Esophagus muscularis mucosa (tissue), 4 donors: ENCODE measurements at regions not wholly inside any gene's neighbourhood (a gene's known extent, or its start where the extent isn't known, plus 50 kb on each side); places are given as distances from the start of the nearest gene placed in this dataset.
A peak's percentile ranks its signal among the peaks of the same experiment; 100 is the strongest.

Experiments
- DNase-seq: peaks from one replicate; pipeline ENCODE4 v3.0.0-alpha.2; 2017; ENCODE audit errors: extremely low spot score
- H3K27ac ChIP-seq, 4 donors: fragments of 200-600 bp; sonication (generic); replicated peaks in 1 of 4; 1 replicate in 3 of 4; 2 replicates in 1 of 4; pipeline ENCODE4 v1.5.1; 2016 to 2019; ENCODE audit warnings: mild to moderate bottlenecking in 1 of 4
- H3K27me3 ChIP-seq, 4 donors: fragments of 200-600 bp; sonication (generic); one replicate each; pipeline versions ENCODE4 v1.5.1 to v1.6.0; 2016 to 2019
- H3K36me3 ChIP-seq, 4 donors: fragments of 200-600 bp; sonication (generic); one replicate each; pipeline ENCODE4 v1.5.1; 2016 to 2019
- H3K4me1 ChIP-seq, 4 donors: fragments of 200-600 bp; sonication (generic); one replicate each; pipeline ENCODE4 v1.5.1; 2016 to 2019
- H3K4me3 ChIP-seq, 4 donors: fragments of 200-600 bp; sonication (generic); 1 replicate in 2 of 4; 2 replicates in 2 of 4; pipeline ENCODE4 v1.5.1; 2016 to 2019; ENCODE audit warnings: mild to moderate bottlenecking in 4 of 4, moderate library complexity in 1 of 4
- H3K9me3 ChIP-seq, 4 donors: fragments of 200-600 bp; sonication (generic); 1 replicate in 3 of 4; 2 replicates in 1 of 4; pipeline ENCODE4 v1.5.1; 2016 to 2019
- CTCF ChIP-seq, 3 experiments: fragments of 200-600 bp in 2 of 3; fragments of 450-650 bp in 1 of 3; sonication (generic) in 2 of 3; IDR thresholded peaks; one replicate each; pipeline ENCODE4 v1.5.1; 2017 to 2019; ENCODE audit warnings: antibody characterized with exemption in 3 of 3, mild to moderate bottlenecking in 2 of 3, moderate library complexity in 1 of 3
- EP300 ChIP-seq: sonication (generic); formaldehyde crosslinking; IDR thresholded peaks from one replicate; pipeline ENCODE4 v1.6.1; 2017; ENCODE audit warnings: antibody characterized with exemption
- POLR2A ChIP-seq: fragments of 450-650 bp; IDR thresholded peaks from one replicate; pipeline ENCODE4 v1.6.1; 2017; ENCODE audit warnings: antibody characterized with exemption, moderate library complexity, mild to moderate bottlenecking, low read depth
- POLR2AphosphoS5 ChIP-seq, 2 donors: sonication (generic); formaldehyde crosslinking; IDR thresholded peaks; one replicate each; pipeline ENCODE4 v1.6.1; 2017; ENCODE audit warnings: antibody characterized with exemption in 2 of 2
- WGBS: methylation state at CpG from one replicate; pipeline ENCODE4 v1.1.5; 2018; 5-methylcytosine and 5-hydroxymethylcytosine counted together
- intact Hi-C: fragments of 100-400 bp; cut with DNase I; formaldehyde crosslinking; loops from one replicate; pipeline ENCODE4 v1.15.1; 2023

- Histone ChIP-seq H3K9me3 (no peaks in the 10 kb centered on the region), H3K36me3 (no peaks in the 10 kb centered on the region), H3K27ac (no peak overlapping the region), H3K4me1 (peaks cover 0 to 4% (median 0%) of the 10 kb centered on the region in 4 donors), H3K27me3 (peaks cover 0 to 52% (median 3%) of the 10 kb centered on the region in 4 donors), H3K4me3 (no peak overlapping the region)
- intact Hi-C loops, result no loop called here
- TF ChIP-seq CTCF (IDR thresholded peaks at IDR 0.05) (no peak), EP300 (no peak)
- 91% methylated on average over 3 of the region's 4 CpGs for WGBS
- peak; percentile 82 for DNase-seq
Observed at GRCh38 chr3:43862470-43862869, 171.7 kb downstream of the ABHD5 start.

GRCh38 chr3:43862992-43863805 is 172.5 kb downstream of the ABHD5 start:
- no peak overlapping the region for H3K27ac ChIP-seq
- peak; percentile 80 for DNase-seq
- no peaks in the 10 kb centered on the region for H3K9me3 ChIP-seq
- TF ChIP-seq POLR2AphosphoS5 (IDR thresholded peaks at IDR 0.05) (no peak), EP300 (no peak), CTCF (IDR thresholded peaks at IDR 0.05) (no peak), POLR2A (no peak)
- H3K4me1 ChIP-seq, result peaks cover 0 to 4% (median 0%) of the 10 kb centered on the region in 4 donors
- WGBS, result 85% methylated on average over 8 of the region's 8 CpGs
- no peaks in the 10 kb centered on the region for H3K36me3 ChIP-seq
- peaks cover 0 to 45% (median 2%) of the 10 kb centered on the region in 4 donors for H3K27me3 ChIP-seq
- intact Hi-C loops, result no loop called here
- no peak overlapping the region for H3K4me3 ChIP-seq

GRCh38 chr3:43863966-43864933 is 173.5 kb downstream of the ABHD5 start:
- Histone ChIP-seq H3K27me3 (peaks cover 0 to 34% (median 0%) of the 10 kb centered on the region in 4 donors), H3K4me1 (no peaks in the 10 kb centered on the region), H3K9me3 (no peaks in the 10 kb centered on the region), H3K36me3 (no peaks in the 10 kb centered on the region), H3K4me3 (no peak overlapping the region), H3K27ac (no peak overlapping the region)
- DNase-seq, result peak; percentile 90
- intact Hi-C loops, result no loop called here
- no peak for TF ChIP-seq POLR2A
- no peak for TF ChIP-seq POLR2AphosphoS5 (IDR thresholded peaks at IDR 0.05)
- no peak for TF ChIP-seq CTCF (IDR thresholded peaks at IDR 0.05)
- no peak for TF ChIP-seq EP300
- 84% methylated on average over 6 of the region's 6 CpGs for WGBS

GRCh38 chr3:43865351-43865750 is 174.6 kb downstream of the ABHD5 start:
- WGBS, result 89% methylated on average over 1 of the region's 4 CpGs
- intact Hi-C loops, result no loop called here
- TF ChIP-seq POLR2AphosphoS5 (IDR thresholded peaks at IDR 0.05) (no peak), EP300 (no peak), POLR2A (no peak), CTCF (IDR thresholded peaks at IDR 0.05) (no peak)

More at GRCh38 chr3:43865351-43865750, 174.6 kb downstream of the ABHD5 start:
- peaks cover 0 to 7% (median 6%) of the 10 kb centered on the region in 4 donors for H3K4me1 ChIP-seq
- H3K36me3 ChIP-seq, result no peaks in the 10 kb centered on the region
- peak; percentile 55 for DNase-seq
- no peak overlapping the region for H3K4me3 ChIP-seq
- H3K27me3 ChIP-seq, result peaks cover 0 to 27% (median 0%) of the 10 kb centered on the region in 4 donors
- H3K27ac ChIP-seq, result no peak overlapping the region
- H3K9me3 ChIP-seq, result no peaks in the 10 kb centered on the region
